ENCODE measurements at regions not wholly inside any gene's neighbourhood (a gene's known extent, or its start where the extent isn't known, plus 50 kb on each side); places are given as distances from the start of the nearest gene placed in this dataset.
"Not testable (repeated sequence)": the region's sequence is repeated elsewhere in the genome, so short reads cannot be mapped to it uniquely, and the experiment has no call there.

DNA sequence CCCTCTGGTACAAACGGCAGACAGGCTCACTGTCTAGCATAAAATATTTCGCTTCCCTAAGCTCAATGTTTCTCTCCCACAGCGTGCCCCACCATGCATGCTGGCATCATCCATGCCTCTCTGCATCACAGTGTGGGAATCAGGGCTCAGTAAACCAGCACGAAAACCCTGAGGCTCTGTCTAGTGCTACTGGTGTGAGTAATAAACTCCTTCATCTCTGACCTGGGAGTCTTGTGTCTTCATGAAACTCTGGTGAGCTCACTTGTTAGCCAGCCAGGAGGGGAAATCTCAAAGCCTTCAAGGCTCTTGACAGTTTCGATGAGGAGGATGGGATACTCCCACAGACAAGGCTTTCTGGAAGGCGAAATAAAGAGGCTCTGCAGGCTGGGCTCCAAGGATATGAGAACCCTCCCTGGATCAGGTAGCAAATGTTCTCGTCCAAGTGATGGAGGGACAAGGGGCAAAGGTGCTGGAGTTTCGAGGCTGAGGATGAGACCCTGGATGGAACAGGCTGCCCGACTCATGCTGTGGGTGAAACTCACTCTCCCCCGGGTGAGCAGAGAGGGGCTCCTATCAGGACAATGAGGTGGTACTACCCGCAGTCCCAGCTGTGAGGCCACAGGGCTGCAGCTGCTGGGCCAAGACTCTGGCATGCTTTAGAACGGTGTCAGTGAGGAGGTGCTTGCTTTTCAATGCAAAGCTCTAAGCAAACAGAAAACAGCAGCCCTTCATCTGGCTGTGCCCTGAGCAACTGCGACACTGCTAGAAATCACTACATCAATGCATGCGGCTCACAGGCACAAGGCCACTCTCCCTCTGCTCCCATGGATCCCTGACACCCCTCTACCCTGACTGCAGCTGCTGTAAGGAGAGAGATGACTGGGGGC, 69.3 kb downstream of the SHANK2 start:
- no peak for DNase-seq (ENCODE audit: low read depth)

DNA sequence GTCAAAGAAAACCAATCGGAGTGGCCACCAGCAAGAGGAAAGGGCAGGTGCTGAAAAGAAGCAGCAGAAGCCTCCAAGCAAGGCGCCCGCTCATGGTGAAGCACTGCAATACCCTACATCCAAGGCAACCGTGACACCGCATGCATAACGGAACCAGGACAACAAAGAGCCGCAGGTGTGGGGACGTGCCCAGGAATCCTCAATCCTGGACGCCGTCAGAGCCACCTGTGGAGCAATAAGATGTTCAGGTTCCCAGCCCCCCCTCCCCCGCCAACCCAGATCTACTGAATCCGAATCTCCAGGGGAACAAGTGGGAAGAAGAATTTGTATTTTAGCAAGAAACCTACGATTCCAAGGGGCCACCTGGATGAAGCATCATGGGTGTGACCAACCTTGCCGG, 70.8 kb downstream of the SHANK2 start:
- no peak for DNase-seq (ENCODE audit: low read depth)

DNA sequence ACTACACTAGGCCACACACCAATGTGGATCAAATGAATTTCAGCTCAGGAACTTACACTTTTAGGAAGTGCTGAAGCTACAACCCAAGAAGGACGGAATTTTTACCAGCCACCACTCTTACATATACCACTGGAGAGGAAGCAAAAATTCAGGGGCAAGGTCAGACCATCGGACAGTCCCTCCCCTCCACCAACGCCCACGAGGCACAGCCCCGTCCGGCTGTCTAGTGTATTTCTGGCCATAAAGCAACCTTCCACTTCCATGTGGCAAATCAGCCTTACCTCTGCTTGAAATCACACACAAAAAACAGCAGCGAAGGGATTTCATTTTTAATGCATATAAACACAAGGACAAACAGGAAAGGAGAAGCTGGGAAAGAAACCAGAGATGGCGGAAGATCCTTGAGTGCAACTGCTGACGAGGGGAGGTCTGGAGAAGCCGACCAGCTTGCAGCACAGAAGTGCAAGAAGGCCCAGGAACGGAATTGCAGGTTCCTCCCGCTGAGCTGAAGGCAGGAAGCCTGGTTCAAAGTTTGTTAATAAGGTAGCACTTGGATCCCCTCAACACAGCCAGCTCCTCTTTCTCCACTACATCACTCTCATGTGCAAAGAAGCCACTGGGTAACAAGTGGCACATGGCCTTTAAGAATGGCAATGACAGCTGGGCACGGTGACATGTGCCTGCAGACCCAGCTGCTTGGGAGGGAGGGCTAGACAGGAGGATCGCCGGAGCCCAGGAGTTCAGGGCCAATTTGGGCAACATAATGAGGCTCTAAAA, 71.5 kb downstream of the SHANK2 start:
- no peak for DNase-seq (ENCODE audit: low read depth)

DNA sequence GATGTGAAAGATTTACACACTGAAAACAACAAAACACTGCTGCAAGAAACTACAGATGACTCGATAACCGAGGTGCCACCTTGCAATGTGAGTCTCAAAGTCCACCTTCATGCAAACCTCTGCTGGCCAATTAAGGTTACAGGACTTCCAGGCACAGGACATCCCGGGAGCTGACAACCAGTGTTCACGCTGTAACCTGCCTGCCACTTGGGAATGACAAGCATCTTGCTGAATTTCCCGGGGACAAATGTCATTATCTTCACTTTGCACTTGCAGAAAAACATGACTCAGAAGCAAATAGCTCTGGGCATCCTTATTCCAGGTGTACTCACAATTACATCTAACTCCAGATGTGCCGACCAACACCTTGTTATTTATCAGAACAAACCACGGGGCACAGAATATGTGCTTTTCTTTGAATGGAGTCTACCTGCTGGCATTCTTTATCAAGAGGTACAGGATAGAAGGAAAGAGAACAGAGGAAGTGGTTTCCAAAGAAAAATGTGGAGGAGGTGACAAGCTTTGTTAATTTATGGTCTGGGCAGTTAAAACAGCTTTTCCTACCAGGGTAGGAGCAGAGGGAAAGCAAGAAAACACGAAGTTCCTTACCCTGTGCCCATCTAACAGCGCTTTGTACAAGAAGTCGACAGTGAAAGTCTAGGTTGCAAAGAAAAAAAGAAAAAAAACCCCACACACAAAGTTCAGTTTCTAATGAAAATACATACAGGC, 72.3 kb downstream of the SHANK2 start:
- DNase-seq (ENCODE audit: low read depth) = no peak

DNA sequence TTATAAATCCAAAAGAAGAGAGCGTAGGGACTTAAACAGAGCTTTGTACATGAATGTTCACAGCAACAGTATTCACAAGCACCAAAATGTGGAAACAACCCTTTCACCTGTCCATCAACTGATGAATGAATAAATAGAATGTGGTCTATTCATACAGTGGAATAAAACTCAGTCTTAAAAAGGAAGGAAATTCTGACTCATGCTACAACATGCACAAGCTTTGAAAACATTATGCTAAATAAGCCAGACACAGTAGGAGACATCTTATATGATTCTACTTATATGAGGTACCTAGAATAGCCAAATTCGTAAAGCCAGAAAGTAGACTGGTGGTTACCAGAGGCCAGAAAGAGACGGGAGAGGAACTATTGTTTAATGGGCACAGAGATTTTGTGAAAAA, 74.3 kb downstream of the SHANK2 start:
- DNase-seq (ENCODE audit: low read depth) = no peak

GRCh38 chr11:71176812-71177211, 75.6 kb downstream of the SHANK2 start:
- DNase-seq (ENCODE audit: low read depth) = no peak

GRCh38 chr11:71173709-71174108, 78.7 kb downstream of the SHANK2 start:
- no peak for DNase-seq (ENCODE audit: low read depth)

- no peak for DNase-seq (ENCODE audit: low read depth)
Measured at GRCh38 chr11:71172680-71173079, 79.7 kb downstream of the SHANK2 start.

- DNase-seq (ENCODE audit: low read depth) = no peak
Measured at GRCh38 chr11:71171576-71171975, 80.8 kb downstream of the SHANK2 start.

- no peak for DNase-seq (ENCODE audit: low read depth)
Measured at GRCh38 chr11:71170624-71171423, 81.6 kb downstream of the SHANK2 start.

DNA sequence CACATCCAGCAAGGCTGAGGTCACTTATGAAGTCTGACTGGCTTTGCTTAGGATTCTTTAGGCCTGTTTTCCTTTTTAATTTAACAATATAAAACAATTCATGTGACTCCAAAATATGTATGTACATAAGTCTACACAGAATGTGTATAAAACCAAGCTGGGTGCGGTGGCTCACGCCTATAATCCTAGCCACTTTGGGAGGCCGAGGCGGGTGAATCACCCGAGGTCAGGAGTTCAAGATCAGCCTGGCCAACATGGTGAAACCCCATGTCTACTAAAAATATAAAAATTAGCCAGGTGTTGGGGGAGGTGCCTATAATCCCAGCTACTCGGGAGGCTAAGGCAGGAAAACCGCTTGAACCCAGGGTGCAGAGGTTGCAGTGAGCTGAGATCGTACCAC, 83.1 kb downstream of the SHANK2 start:
- DNase-seq (ENCODE audit: low read depth) = no peak

GRCh38 chr11:71167814-71168213, 84.6 kb downstream of the SHANK2 start:
- DNase-seq (ENCODE audit: low read depth) = not testable (repeated sequence)

DNA sequence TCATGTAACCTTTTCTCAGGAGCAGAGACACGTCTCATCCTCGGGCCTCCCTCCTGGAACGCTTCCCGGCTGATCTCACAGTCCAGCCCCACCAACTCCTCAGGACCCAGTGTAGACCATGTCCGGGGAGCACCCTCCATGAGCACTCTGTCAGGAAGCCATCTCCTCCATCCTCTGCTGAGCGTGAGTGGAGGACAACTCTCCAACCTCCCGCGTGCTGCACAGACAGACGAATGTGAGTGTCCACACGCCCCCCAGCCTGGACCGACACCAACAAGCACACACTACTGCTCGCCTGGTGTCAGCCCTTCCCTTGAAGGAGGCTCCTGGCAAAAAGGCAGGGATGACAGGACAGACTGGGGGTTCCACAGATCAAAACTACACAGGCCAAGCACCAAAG, 86.6 kb downstream of the SHANK2 start:
- no peak for DNase-seq (ENCODE audit: low read depth)

DNA sequence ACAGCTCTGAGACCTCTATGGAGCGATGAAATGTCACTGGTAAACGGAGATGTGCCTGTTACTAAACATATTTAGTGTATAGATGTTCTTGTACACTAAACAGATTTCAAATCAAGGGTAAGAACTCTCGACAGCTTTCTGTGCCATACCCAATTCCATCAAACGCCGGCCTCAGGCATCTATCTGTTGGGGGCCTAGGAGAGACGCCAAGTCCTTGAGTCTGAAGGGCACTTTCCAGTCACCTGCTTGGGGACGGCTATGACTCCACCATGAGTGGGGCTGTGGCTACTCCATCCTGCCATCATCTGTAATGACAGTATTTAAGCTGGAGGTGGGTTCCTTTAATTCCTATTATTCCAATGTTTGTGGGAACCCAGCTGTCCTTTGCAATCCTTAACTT, 87.8 kb downstream of the SHANK2 start:
- DNase-seq (ENCODE audit: low read depth) = no peak

DNA sequence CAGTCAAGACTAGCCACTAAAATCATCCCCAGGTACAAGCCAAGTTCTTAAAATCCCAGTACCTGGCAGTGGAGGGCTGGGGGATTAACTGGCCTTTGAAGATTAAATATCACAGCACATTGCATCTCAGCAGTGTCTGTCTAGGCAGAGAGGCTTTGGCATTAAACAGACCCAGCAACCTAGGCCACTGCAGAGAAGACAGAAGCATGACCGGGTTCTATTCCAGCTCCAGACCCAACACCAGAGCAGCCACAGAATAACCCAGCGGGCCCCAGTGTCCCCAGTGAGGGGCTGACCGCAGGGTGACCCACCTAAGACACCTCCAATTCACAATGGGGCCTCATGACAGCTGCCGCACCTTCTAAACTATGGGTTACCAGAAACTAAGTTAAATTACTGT, 88.2 kb downstream of the SHANK2 start:
- no peak for DNase-seq (ENCODE audit: low read depth)

DNA sequence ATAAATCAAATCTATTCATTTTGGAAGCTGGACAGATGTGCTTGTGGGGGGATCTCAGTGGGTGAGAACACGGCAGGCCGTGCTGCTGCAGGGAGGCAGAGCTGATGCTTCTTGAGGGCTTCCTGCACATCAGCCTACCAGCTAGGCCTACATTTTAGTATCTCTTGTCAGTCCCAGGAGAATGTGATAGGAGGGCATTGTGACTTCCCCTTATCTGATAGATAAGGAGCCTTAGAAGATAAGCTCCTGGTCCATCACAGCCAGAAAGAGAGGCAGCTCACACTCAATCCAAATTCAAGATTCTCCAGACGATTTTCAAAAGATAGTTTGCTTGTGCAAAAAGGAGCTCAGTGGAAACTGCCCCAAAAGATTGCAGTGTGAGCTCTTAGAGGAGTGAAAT, 89.0 kb downstream of the SHANK2 start:
- DNase-seq (ENCODE audit: low read depth) = no peak

DNA sequence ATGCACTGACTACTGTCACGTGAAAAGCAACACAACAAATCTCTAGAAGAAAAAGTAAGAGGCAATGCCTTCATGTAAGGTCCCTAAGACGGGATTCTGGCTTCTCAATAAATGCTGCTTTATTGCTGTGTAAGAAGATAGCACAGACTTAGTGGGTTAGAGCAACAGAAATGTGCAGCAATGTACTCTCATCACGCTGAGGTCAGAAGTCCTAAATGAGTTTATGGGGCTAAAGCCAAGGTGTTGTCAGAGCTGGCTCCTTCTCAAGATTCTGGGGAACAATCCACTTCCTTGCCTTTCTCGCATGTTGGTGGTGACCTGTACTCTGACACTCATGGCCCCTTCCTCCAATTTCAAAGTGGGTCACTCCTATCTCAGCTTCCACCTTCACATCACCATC, 93.4 kb downstream of the SHANK2 start:
- DNase-seq (ENCODE audit: low read depth) = no peak

DNA sequence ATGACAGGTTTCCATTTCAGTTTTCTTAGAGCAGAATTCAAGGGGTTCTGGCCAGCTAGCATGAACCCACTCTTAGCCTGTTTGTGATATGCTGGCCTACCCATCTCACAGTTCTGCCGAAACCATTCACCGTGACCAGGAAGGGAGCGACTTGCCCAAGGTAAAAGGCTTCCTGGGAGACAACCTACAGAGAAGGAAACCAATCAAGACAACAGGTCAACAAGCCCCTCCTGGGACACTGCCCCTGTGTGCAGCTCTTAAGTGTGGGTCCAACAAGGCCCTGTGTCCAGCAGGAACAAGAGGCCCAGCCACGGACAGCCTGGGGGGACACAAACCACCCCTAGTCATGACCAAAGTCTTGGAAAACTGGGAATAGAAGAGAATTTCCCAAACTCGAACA, 94.7 kb downstream of the SHANK2 start:
- not testable (repeated sequence) for DNase-seq (ENCODE audit: low read depth)

DNA sequence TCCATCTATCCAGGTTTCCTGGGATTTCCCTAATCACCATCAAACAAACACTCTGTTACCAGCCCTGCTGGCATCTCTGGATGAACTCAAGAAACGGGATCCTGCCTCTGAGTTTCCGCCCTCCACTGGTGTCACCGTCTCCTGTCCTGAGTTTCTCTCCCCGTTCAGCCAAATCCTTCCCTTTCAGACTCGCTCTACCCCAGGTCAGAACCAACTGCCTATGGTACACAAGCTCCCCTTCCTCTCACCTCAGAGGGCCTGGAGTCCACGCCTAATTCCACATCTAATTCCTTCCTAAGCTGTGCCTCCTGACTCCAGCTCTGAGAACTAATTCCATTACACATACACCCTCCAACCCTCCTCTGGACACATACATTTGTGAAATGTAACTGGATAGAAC, 96.1 kb downstream of the SHANK2 start:
- no peak for DNase-seq (ENCODE audit: low read depth)

DNA sequence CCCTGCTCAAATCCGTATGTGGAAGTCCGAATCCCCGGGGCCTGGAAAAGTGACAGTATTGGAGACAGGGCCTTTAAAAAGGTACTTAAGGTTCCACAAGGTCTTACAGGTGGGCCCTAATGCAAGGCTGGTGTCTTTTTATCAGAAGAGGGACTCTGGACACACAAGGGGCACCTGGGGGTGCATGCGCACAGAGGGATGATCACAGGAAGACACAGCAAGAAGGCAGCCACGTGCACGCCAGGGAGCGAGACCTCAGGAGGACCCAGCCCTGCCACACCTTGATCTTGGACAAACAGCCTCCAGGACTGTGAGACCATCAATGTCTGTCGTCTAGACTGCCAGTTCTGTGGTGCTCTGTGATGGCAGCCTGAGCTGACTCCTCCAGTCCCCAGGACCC, 96.5 kb downstream of the SHANK2 start:
- no peak for DNase-seq (ENCODE audit: low read depth)

GRCh38 chr11:71154261-71154805, 98.0 kb downstream of the SHANK2 start:
- no peak for DNase-seq (ENCODE audit: low read depth)

GRCh38 chr11:71153005-71153390, 99.4 kb downstream of the SHANK2 start:
- no peak for DNase-seq (ENCODE audit: low read depth)
